ENCODE measurements at regions not wholly inside any gene's neighbourhood (a gene's known extent, or its start where the extent isn't known, plus 50 kb on each side); places are given as distances from the start of the nearest gene placed in this dataset.

DNA sequence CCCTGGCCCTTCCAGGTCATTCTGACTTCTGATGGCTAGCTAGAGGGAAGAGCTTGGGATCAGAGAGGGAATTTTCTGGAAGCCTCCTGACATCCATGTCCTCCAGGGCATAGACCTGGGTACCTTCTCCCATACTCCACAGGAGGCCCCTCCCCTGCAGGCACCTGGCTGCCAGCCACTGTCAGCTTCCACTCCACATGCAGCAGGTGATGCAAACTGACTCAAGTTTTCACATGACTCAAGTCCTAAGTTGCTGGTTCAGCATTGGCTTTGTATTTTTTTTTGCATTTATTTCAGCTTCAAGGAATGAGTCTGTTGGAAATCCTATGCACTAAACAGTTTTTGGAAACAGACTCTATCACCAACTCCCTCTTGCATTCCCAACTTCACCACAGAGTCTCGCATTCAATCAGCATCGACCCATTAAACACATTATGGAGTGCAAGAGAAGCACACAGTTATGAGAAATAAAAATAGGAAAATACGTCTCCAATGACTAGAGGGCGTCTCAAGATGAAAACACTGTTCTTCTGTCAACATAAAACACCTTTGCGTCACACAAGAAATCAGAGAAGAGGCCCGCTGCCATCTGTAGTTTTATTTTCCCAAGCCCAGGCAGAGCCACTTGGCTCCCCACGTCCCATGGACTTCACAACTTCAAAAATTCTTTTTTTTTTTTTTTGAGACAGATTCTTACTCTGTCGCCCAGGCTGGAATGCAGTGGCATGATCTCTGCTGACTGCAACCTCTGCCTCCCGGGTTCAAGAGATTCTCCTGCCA is 362.6 kb upstream of the MGMT start:
- no peak for DNase-seq

DNA sequence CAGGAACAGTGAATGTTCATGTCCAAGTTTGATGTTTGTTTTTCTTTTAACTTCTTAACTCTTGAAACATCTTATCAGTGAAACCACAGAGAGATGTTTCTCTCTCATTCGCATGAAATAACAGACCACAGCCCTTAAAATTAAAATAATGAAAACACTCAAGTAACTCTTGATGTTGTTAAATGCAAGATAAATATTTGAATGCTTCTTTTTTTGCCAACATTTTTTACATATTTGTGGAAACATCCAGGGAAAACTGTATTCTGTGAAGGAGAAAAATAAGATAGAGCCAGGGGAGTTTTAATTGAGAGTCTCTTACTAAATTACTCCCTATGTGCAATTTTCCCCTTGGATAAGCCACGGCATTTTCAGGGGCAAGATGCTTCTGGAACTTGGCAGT is 361.8 kb upstream of the MGMT start:
- DNase-seq = no peak

DNA sequence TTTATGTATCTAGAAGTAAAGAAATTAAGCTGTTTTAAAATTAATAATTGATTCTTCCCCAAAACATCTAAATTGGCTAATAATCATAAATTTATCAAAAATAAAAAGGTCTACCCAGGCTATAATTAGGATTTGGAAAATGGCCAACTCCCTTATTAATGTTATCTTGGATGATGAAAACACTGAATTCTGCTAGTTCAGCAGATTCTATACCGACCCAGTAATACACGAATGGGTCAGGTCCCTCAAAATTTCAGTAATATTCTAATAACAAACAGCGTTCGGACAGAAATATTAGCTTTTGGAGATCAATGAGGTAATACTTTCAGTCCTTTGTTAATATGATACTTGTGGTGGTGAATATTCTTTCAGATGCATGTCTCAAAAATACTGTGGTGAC is 360.7 kb upstream of the MGMT start:
- DNase-seq = no peak

GRCh38 chr10:129107525-129107924 is 359.5 kb upstream of the MGMT start:
- no peak for DNase-seq

- DNase-seq = no peak
Measured at GRCh38 chr10:129108378-129108777, 358.7 kb upstream of the MGMT start.

DNA sequence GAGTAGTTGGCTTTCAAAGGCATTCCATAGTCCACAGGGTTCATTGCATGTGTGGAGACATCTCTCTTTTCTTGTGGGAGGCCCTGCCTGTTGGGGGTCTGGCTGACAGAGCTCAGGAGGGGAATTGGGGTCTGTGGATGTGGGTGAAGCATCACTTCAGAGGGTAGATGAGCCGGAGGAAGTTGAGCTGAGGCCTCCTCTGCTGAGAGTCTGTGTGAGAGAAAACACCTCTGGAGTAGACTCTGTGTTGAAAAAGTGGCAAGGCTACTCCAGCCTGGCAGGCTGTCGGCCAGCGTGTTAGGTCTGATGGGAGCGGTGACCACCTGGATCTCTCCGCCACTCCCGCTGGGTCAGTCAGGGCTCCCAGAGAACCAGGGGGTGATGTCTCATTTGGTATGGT is 358.0 kb upstream of the MGMT start:
- DNase-seq = no peak

- DNase-seq = no peak
Measured at GRCh38 chr10:129110780-129111179, 356.3 kb upstream of the MGMT start.

DNA sequence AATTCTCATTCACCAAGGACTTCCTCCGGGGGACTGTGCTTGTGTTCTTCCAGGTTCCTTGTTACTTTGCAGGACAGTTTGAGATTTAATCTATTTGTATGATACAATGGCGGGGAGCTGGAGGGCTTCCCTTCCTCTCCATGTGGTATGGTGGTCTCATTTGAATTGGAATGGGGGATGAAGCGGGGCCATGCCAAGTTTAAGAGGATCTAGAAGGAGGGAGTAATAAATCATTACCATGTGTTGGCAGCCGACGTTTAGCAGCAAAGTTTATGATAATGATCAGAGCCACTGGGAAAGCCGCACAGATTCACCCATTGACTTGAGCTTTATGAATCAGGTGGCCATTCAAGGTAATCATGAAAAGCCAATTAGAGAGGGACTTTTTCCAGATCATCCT is 355.1 kb upstream of the MGMT start:
- no peak for DNase-seq

DNA sequence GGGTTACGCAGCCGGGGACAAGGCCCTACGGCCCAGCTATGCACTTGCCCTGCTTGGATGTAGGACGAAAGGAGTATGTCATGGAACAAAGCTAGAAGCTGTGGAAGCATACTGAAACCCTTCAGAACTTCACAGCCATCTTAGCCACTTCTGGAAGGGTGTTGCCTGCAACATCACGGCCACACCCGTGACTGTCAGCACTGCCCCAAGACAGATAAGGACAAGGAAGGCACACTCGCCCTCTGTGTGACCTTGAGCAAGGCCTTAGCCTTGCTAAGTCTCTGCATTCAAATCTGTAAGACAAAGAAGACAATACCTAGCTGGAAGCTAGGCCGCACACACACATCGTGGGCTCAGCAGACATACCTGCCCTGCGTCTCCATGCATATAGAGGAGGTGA is 352.5 kb upstream of the MGMT start:
- DNase-seq = no peak

DNA sequence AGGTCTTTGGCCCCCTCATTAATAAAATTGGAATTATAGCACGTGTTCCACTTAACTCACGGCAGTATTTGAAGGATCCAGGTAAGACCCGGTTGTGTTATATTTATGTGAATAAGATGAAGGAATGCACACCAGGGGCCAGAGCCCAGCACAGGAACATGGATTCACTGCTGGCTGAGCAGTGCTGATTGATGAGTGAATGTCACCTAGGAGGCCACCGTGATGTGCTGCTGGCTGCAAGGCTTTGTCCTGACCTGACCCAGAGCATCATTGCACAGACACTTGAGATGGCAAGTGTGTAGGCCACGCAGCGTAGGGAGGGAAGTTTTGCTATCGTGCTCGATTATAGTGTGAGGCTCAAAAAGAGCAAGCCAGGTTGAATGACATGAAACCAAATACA is 350.7 kb upstream of the MGMT start:
- DNase-seq = no peak

DNA sequence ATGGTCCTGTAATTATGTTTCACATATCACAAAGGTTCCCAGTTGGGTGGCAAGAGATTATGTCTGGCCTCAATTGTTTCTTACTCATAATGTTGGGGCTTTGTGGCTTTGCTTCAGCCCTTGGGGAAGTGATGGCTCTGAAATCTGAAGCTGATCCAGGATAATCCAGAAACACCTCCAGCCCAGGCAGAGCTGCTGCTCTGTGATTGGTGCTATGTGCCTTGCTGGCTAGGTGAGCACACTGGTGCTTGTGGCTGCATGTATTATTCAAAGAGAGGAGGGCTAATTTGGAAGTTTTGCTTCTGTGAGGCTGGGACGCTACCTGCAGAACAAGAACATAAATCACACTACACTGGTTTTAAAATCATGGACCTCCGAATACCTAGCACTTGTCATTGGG is 346.6 kb upstream of the MGMT start:
- no peak for DNase-seq

DNA sequence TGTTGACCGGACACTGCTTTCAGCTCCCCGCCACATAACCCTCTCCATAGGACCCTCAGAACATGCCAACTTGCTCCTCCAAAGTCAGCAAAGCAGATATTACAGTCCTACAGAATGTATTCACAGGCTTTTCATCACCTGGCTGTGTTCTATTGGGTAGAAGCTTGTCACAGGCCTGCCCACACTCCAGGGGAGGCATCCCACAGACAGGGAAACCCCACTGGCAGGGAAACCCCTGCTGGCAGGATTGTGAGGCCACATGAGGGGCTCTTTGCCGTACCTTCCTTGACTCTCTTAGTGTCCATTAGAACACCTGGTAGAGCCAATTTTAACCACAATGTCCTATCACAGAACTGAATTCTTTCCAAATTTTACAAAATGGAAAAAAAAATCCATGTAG is 344.2 kb upstream of the MGMT start:
- no peak for DNase-seq

DNA sequence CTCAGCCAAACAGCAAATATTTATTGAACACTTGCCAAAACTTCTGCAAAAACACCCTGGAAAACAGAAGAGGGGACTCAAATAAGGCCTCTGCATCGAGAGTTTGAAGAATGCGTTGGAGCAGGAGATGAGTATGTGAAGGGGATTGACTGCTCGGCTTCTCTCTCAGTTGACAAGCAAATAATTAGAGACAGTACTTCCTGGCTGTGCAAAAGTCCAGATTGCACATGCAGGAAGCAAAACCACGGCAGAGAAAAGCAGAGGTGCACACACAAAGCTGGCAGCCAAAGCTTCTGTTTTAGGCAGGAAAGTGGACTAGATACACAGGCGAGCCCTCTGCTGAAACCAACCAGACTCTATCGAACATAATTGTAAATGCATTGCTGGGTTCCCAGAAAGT is 343.6 kb upstream of the MGMT start:
- no peak for DNase-seq

- DNase-seq = no peak
Measured at GRCh38 chr10:129126982-129127381, 340.1 kb upstream of the MGMT start.

GRCh38 chr10:129131457-129132132 is 335.4 kb upstream of the MGMT start:
- DNase-seq = no peak

DNA sequence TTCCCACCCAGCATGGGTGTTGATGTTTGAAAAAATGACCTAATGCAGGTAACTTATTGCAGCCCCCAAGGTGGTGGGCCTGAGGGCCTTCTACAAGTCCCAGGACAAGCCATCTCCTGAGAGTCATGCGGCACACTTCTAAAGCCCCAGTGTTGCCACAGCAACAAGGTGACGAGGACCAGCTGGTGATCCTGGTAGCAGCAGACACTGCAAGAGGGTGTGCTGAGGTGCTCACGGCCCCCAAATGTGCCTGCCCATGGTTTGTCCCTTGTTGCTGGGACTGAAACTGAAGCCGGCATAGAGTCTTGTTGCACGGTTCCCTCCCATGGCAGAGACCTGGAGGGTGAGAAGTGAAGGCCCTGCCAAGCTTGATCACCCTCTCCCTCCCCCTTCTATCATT is 333.2 kb upstream of the MGMT start:
- DNase-seq = no peak

- no peak for DNase-seq
Measured at GRCh38 chr10:129134371-129134770, 332.7 kb upstream of the MGMT start.

DNA sequence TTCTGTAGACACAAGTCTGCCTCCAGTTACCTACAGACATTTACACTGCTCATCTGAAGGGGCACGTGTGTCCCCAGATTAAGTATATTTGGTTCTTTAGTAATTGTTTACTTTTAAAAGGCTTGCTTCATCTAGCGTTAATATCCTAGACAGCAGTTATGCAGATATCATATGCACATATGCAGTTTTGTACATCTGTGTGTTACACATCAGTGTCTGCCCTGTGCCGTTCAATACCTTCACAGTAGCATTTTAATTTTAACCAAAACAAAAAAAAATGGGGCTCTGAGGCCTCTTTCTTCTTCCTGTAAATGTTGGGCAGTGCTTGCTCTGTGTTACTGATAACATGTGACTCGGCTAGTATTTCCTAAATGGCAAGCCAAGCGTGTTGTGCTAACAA is 331.4 kb upstream of the MGMT start:
- DNase-seq = no peak

DNA sequence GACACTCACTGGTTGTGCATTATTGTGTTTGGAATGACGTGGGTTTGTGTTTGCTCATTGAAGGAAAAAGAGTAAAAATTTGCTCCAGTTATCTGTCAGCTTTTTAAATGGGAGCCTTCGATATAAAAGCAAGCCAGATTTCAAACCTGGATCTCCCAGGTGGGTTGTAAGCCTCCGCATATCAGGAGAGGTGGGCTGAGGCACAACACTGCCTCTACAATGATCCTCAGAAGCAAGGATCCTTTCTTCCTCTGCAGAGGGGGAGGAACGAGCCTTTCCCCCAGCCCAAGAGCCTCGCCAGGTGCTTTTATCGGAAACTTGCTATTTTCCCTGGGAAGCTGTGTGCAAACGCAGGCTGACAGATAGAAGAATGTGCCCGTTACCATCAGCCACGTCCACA is 331.0 kb upstream of the MGMT start:
- no peak for DNase-seq

DNA sequence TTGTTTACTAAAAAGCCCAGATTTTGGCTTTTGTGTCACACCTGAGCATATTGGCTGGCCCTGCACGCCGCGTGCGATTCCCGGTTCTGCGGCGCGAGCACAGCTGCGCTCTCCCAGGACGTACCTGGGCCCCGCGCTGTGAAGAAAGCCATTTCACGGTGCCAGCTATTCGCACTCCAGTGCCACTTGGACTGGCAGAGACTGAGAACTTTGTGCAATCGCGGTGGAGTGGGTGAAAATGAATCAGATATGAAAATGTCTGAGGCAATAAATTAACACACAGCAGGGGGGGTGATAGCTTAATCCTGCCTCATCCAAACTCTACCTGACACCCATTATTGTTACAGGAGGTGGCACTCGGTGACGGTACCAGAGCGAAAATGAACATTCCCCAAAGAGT is 330.1 kb upstream of the MGMT start:
- DNase-seq = no peak

- DNase-seq = no peak
Measured at GRCh38 chr10:129140921-129141885, 325.8 kb upstream of the MGMT start.

DNA sequence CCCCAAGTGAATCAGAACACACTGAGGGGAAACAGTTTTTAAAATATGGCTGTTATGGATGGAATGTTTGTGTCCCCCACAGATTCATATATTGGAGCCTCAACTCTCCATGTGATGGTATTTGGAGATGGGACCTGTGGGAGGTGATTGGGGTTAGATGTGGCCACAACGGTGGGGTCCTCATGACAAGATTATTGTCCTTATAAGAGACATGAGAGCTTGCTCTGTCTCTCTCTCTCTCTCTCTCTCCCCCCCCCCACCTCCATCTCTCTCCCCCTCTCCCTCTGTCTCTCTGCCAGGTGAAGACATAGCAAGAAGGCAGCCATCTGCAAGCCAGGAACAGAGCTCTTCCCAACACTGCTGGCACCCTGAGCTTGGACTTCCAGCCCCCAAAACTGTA is 315.8 kb upstream of the MGMT start:
- DNase-seq = no peak

DNA sequence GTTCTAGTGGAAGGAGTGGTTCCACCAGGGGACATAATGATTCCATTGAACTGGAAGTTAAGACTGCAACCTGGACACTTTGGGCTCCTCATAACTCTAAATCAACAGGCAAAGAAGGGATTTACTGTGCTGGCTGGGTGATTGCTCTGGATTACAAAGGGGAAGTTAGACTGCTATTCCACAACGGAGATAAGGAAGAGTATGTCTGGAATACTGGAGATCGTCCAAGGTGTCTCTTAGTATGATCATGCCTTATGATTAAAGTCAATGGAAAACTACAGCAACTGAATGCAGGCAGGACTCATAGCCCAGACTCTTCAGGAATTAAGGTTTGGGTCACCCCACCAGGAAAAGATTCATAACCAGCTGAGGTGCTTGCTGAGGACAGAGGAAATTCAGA is 310.6 kb upstream of the MGMT start:
- no peak for DNase-seq

DNA sequence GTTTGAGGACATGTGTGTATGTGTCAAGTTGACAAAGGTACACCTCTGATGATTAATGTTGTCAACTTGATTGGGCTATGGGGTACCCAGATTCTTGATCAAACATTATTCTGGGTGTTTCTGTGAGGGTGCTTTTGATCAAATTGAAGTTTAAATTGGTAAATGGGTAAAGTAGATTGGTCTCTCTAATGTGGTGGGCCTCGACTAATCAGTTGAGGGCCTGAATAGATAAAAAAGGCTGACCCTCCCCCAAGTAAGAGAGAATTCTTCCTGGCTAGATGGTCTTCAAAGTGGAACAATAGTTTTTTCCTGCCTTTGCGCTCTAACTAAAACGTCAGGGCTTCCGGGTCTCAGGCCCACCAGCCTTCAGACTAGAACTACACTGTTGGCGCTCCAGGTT is 309.9 kb upstream of the MGMT start:
- DNase-seq = no peak
